ENCODE measurements at regions not wholly inside any gene's neighbourhood (a gene's known extent, or its start where the extent isn't known, plus 50 kb on each side); places are given as distances from the start of the nearest gene placed in this dataset.

DNA sequence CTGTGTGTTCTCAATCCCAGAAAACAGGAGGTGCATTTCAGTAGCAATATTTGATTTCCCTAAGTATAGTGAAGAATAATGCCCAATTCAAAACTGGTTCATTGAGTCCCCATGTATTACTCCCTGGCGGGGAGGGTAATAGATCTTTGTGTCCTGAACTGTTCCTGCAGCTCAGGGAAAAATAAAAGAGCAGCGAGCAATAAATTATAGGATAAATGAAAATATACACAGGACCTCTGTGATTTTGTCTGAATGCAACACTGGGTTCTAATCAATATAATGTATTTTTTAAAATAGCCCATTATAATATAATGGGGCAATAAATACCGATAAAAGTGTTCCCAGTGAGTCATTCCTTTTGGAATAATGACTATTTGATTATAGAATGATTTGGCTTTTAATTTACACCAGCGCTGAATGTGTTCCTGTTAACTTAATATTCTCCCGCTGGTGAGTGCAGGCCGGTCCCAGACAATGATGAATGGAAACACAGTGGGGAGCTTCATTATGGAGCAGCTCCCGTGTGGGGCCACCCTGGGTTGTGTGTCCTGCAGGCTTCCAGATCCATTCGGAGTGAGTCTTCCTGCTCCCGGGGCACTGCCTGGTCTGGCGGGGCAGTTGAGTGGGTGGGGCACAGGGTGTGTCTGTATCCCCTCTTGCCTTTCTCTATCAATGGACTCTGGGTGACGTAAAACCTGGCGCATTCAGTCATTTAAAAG is 263.1 kb downstream of the ACTR3B start:
- Histone ChIP-seq H3K4me2 (replicated peaks; ENCODE audit: extremely low read depth, low read length, poor library complexity, severe bottlenecking) (no peak overlapping the region), H3K9me3 (replicated peaks in 1 of 2; ENCODE audit: control insufficient read depth in 1 of 2, insufficient read depth in 1 of 2, low read length in 2 of 2) (peaks cover 0 to 6% of the 10 kb centered on the region in 2 donors), H3K36me3 (replicated peaks in 1 of 2; ENCODE audit: control insufficient read depth in 1 of 2, insufficient read depth in 2 of 2, low read length in 2 of 2) (no peaks in the 10 kb centered on the region), H2AFZ (ENCODE audit: insufficient read depth, low read depth, low read length, poor library complexity, severe bottlenecking) (no peak overlapping the region), H3K9ac (ENCODE audit: insufficient read depth, low read length, poor library complexity, severe bottlenecking) (no peak overlapping the region), H3K4me3 (replicated peaks in 1 of 3; ENCODE audit: low read depth in 2 of 3, low read length in 3 of 3) (no peak overlapping the region), H3K27ac (ENCODE audit: low read depth in 1 of 2, low read length in 2 of 2) (no peak overlapping the region), H3K4me1 (ENCODE audit: control insufficient read depth in 1 of 2, insufficient read depth in 2 of 2, low read length in 2 of 2) (no peaks in the 10 kb centered on the region), H3K27me3 (ENCODE audit: control insufficient read depth in 2 of 2, insufficient read depth in 2 of 2, low read length in 2 of 2) (no peaks in the 10 kb centered on the region), H3K79me2 (ENCODE audit: insufficient read depth, low read length) (no peaks in the 10 kb centered on the region), H4K20me1 (ENCODE audit: insufficient read depth, low read length) (no peaks in the 10 kb centered on the region)
- TF ChIP-seq, protein P1, sequence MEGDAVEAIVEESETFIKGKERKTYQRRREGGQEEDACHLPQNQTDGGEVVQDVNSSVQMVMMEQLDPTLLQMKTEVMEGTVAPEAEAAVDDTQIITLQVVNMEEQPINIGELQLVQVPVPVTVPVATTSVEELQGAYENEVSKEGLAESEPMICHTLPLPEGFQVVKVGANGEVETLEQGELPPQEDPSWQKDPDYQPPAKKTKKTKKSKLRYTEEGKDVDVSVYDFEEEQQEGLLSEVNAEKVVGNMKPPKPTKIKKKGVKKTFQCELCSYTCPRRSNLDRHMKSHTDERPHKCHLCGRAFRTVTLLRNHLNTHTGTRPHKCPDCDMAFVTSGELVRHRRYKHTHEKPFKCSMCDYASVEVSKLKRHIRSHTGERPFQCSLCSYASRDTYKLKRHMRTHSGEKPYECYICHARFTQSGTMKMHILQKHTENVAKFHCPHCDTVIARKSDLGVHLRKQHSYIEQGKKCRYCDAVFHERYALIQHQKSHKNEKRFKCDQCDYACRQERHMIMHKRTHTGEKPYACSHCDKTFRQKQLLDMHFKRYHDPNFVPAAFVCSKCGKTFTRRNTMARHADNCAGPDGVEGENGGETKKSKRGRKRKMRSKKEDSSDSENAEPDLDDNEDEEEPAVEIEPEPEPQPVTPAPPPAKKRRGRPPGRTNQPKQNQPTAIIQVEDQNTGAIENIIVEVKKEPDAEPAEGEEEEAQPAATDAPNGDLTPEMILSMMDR (IDR thresholded peaks at IDR 0.05) = no peak
- intact Hi-C loops (cut with micrococcal nuclease) = no loop called here
- DNase-seq = no peak
- Mint-ChIP-seq H3K4me1 (no peaks in the 10 kb centered on the region), H3K27me3 (ENCODE audit: low read depth in 3 of 3) (peaks cover 1 to 2% (median 1%) of the 10 kb centered on the region in 3 donors), H3K27ac (no peak overlapping the region), H3K9me3 (peaks cover 5 to 17% (median 13%) of the 10 kb centered on the region in 7 donors), H3K36me3 (no peaks in the 10 kb centered on the region), H3K4me3 (no peak overlapping the region)
- 77% methylated on average over 4 of the region's 12 CpGs for WGBS (ENCODE audit: insufficient coverage)

GRCh38 chr7:153023194-153023592 is 263.6 kb downstream of the ACTR3B start:
- no peaks in the 10 kb centered on the region for H3K36me3 ChIP-seq (replicated peaks in 1 of 2; ENCODE audit: control insufficient read depth in 1 of 2, insufficient read depth in 2 of 2, low read length in 2 of 2)
- no peaks in the 10 kb centered on the region for H3K27me3 ChIP-seq (ENCODE audit: control insufficient read depth in 2 of 2, insufficient read depth in 2 of 2, low read length in 2 of 2)
- H4K20me1 ChIP-seq (ENCODE audit: insufficient read depth, low read length) = no peaks in the 10 kb centered on the region
- H3K9ac ChIP-seq (ENCODE audit: insufficient read depth, low read length, poor library complexity, severe bottlenecking) = no peak overlapping the region
- no peak overlapping the region for H3K27ac ChIP-seq (ENCODE audit: low read depth in 1 of 2, low read length in 2 of 2)
- Mint-ChIP-seq H3K36me3 (no peaks in the 10 kb centered on the region), H3K27ac (no peak overlapping the region), H3K4me1 (no peaks in the 10 kb centered on the region), H3K9me3 (peaks cover 2 to 16% (median 13%) of the 10 kb centered on the region in 7 donors), H3K4me3 (no peak overlapping the region), H3K27me3 (ENCODE audit: low read depth in 3 of 3) (peaks cover 1 to 2% (median 1%) of the 10 kb centered on the region in 3 donors)
- no peaks in the 10 kb centered on the region for H3K4me1 ChIP-seq (ENCODE audit: control insufficient read depth in 1 of 2, insufficient read depth in 2 of 2, low read length in 2 of 2)
- DNase-seq = no peak
- WGBS (ENCODE audit: insufficient coverage) = 93% methylated on average over 7 of the region's 7 CpGs
- H3K4me2 ChIP-seq (replicated peaks; ENCODE audit: extremely low read depth, low read length, poor library complexity, severe bottlenecking) = no peak overlapping the region
- H3K79me2 ChIP-seq (ENCODE audit: insufficient read depth, low read length) = no peaks in the 10 kb centered on the region
- no peak overlapping the region for H2AFZ ChIP-seq (ENCODE audit: insufficient read depth, low read depth, low read length, poor library complexity, severe bottlenecking)
- TF ChIP-seq, protein P1 (IDR thresholded peaks at IDR 0.05) = no peak
- peaks cover 0 to 6% of the 10 kb centered on the region in 2 donors for H3K9me3 ChIP-seq (replicated peaks in 1 of 2; ENCODE audit: control insufficient read depth in 1 of 2, insufficient read depth in 1 of 2, low read length in 2 of 2)
- no peak overlapping the region for H3K4me3 ChIP-seq (replicated peaks in 1 of 3; ENCODE audit: low read depth in 2 of 3, low read length in 3 of 3)
- intact Hi-C loops (cut with micrococcal nuclease) = no loop called here

All from CD14-positive monocyte (primary cell).